K562 (cell line): ENCODE measurements at regions not wholly inside any gene's neighbourhood (a gene's known extent, or its start where the extent isn't known, plus 50 kb on each side); places are given as distances from the start of the nearest gene placed in this dataset.

Experiments used
- EP300 ChIP-seq: IDR thresholded peaks from 2 replicates; pipeline ENCODE4 v1.6.1; 2012; ENCODE audit warnings: low read length, improper control_type of control experiment
- HMG20B ChIP-seq: fragments of 250-450 bp; sonication (Bioruptor Pico); IDR thresholded peaks from 2 replicates; pipeline ENCODE4 v1.5.0; 2021; ENCODE audit warnings: mild to moderate bottlenecking
- REST ChIP-seq, 2 experiments: fragments of 450-650 bp; formaldehyde crosslinking in 1 of 2; IDR thresholded peaks; 2 replicates each; pipeline versions ENCODE4 v1.4.0 to v1.6.1; 2014 to 2020; ENCODE audit warnings: mild to moderate bottlenecking in 2 of 2, borderline replicate concordance in 1 of 2, low read depth in 1 of 2
- U2AF1 ChIP-seq: fragments of 200-400 bp; formaldehyde crosslinking; optimal IDR thresholded peaks from 2 replicates; pipeline ENCODE3; 2017; ENCODE audit warnings: mild to moderate bottlenecking, low read depth, low read length, moderate library complexity
- ZNF436 ChIP-seq: fragments of 250-450, 450-650 bp; sonication (Bioruptor Pico); formaldehyde crosslinking; IDR thresholded peaks from 2 replicates; pipeline ENCODE4 v1.7.0; 2020; ENCODE audit warnings: mild to moderate bottlenecking
- ZNF589 ChIP-seq: fragments of 200-800 bp; sonication (Bioruptor generic); IDR thresholded peaks from 2 replicates; pipeline ENCODE4 v1.6.1; 2016; ENCODE audit warnings: low read depth, missing genetic modification characterization, missing compliant biosample characterization
- TF ChIP-seq, protein P1 (sequence below), 3 experiments: IDR thresholded peaks in 2 of 3; conservative IDR thresholded peaks in 1 of 3; 2 replicates each; pipeline ENCODE4 v1.5.1; 2011 to 2012; ENCODE audit warnings: low read length in 3 of 3, mild to moderate bottlenecking in 3 of 3, control low read depth in 2 of 3, improper control_type of control experiment in 1 of 3, inconsistent platforms in 1 of 3, low read depth in 1 of 3, mixed read lengths in 1 of 3, moderate library complexity in 1 of 3; ENCODE audit not compliant: insufficient read depth in 2 of 3

DNA sequence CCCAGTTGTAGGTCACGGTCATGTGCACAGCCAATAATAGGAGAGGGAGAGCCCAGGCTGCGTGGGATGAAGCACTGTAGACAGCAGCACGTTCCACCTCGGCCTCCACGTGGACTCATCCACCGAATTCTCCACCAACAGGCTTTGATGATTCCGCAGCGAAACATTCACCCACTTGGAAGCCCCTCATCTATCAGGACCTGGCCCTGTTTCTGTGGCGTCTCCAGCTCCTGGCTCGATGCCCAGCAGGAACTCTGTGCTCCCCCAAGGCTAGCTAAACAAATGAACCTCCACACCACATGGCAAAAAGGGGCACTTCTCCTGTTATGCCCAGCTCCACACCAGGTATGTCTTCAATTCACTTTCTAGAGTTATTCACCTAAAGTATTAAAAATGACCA is 237.9 kb upstream of the PDE10A start:
- TF ChIP-seq U2AF1 (no peak), REST (IDR thresholded peaks at IDR 0.05; ENCODE audit: borderline replicate concordance) (no peak), REST (CRISPR knock-in tag; IDR thresholded peaks at IDR 0.05; ENCODE audit: low read depth) (no peak), HMG20B (CRISPR knock-in tag) (no peak), ZNF436 (no peak), EP300 (no peak), ZNF589 (CRISPR knock-in tag) (no peak)
- TF ChIP-seq, protein P1, sequence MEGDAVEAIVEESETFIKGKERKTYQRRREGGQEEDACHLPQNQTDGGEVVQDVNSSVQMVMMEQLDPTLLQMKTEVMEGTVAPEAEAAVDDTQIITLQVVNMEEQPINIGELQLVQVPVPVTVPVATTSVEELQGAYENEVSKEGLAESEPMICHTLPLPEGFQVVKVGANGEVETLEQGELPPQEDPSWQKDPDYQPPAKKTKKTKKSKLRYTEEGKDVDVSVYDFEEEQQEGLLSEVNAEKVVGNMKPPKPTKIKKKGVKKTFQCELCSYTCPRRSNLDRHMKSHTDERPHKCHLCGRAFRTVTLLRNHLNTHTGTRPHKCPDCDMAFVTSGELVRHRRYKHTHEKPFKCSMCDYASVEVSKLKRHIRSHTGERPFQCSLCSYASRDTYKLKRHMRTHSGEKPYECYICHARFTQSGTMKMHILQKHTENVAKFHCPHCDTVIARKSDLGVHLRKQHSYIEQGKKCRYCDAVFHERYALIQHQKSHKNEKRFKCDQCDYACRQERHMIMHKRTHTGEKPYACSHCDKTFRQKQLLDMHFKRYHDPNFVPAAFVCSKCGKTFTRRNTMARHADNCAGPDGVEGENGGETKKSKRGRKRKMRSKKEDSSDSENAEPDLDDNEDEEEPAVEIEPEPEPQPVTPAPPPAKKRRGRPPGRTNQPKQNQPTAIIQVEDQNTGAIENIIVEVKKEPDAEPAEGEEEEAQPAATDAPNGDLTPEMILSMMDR (IDR thresholded peaks at IDR 0.05 in 2 of 3, conservative IDR thresholded peaks at IDR 0.05 in 1 of 3; ENCODE audit: insufficient read depth in 2 of 3, low read depth in 1 of 3, low read length in 3 of 3): no peak
